ENCODE measurements at regions not wholly inside any gene's neighbourhood (a gene's known extent, or its start where the extent isn't known, plus 50 kb on each side); places are given as distances from the start of the nearest gene placed in this dataset.

DNA sequence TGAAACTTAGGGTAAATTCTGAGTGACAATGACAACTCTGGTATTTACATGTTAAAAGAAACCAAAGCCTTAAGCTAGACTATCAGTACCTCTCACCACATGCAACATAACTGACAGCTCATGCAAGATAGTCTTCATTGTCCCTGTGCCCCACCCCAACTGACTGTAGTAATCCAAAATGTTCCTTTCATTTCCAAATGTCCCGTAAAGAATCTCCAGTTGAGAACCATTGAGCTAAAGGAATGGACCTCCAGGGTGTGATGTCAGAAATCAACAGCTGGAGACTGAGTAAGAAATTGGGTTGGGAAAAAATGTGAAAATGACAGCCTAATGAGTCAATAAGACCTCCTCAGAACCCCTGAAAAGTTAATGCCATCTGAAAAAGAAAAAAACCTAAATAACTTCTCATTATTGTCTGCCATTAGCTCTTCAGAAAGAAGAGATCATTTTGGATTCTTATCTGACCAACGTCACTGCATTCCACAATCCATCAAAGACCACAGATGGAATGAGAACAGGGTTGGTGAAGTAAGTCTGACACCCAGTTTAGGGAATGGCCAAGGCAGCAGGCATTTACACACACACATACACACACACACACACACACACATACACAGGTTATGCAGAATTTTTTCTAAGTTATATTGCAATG is 51.7 kb upstream of the ACVR2A start:
- DNase-seq (ENCODE audit: low read depth in 4 of 4, low spot score in 1 of 4): no peak

DNA sequence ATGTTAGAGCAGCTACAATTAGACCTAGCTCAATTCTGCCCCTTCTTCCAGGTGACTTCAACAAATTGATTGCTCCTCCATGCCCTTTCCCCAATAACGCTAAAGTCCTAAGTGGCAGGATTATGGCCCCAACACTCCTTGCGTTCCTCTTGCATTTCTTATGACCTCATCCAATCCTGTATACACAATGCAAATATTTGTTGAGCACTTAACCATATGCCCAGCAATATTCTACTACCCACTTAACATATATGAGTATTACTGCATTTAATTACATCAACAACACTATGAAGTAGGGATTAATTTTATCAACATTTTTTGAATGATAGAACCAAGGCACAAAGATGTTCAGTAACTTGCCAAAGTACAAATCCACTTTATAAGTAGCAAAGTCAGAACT is 54.2 kb upstream of the ACVR2A start:
- DNase-seq (ENCODE audit: low read depth in 4 of 4, low spot score in 1 of 4): no peak

DNA sequence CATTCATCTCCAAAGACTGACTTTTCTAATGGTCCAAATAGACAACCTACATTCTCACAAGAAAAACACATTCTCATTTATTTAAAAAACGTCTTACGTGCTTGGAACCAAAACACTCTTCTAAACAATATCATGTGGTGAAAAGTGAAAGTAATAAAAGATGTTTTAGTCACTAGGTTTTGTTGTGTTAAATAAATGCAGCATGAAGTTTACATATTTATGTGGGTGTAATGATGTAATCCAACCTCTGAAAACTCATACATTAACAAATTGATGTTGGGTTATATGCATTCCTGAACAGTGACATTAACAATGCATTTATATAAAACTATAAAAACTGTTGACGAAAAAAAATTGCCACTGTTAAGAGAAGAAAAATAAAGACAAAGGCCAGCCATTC is 55.1 kb upstream of the ACVR2A start:
- no peak for DNase-seq (ENCODE audit: low read depth in 4 of 4, low spot score in 1 of 4)

DNA sequence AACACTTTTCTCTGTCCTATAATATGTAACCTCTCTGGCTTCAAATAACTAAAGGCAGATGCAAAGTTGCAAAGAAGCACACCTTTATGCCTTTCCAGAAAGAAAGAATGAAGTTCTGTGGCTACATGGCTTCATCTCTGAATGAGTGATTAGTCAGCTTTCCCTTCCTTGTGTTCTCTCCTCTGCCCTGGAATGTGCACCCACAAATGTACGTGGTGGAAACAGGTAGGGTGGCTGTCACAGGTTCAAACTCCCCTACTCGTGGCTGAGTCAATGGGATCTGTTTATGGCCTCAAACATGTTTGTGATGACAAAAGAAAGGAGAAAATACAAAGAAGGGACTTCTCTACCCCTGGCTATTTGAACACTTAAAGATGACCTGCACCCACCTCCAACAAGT is 55.5 kb upstream of the ACVR2A start:
- DNase-seq (ENCODE audit: low read depth in 4 of 4, low spot score in 1 of 4): no peak

DNA sequence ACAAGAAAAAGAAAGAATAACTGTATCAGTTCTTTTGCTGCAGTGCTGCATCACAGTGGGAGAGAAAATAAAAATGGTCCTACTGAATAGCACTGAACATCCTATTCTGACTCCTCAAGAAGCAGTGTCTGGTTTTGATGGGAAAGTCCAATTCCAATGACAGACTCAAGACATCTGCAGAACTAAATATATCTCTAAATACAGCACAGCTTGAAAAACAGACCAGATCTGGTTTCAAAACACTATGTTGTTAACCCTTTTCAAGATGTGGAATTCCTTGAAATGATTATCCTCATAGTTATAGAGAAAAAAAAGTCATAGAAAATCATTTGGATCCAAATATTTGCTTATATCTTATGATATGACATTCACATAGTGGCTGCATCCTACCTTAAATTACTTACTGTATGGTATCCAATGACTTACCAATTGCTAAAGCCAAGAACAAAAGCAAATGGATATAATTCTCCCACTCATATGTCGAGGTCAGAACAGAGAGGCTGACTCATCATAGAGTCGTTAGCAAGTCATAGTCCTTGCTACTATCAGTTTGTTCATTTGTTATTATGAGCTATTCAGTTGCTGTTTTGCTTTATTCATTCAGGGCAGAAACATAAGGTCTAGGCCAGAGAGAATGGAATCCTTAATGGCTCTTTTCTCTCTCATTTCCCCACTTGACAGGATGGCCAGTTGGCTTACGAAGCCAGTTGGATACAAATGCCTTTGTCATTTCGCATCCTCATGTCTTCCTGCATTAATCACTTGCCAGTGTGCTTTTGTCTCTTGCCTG is 62.5 kb upstream of the ACVR2A start:
- DNase-seq (ENCODE audit: low read depth in 4 of 4, low spot score in 1 of 4): no peak

DNA sequence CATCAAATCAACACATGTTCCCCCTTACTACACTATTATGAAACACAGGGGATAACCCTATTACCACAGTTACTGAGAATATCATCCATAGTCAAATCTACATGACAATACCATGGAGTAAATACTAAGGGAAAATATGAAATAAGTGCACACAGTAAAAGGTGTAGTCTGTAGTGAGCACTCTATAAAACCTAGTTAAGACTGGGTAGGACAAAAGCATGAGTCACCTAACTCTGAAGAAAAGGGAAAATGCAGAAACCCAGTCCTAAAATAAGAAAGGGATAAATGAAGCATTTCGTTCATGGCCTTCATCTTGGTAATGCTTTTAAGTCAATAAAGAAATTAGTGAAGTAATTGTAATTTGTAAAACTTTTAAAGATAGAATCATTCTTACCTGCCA is 65.4 kb upstream of the ACVR2A start:
- no peak for DNase-seq (ENCODE audit: low read depth in 4 of 4, low spot score in 1 of 4)

DNA sequence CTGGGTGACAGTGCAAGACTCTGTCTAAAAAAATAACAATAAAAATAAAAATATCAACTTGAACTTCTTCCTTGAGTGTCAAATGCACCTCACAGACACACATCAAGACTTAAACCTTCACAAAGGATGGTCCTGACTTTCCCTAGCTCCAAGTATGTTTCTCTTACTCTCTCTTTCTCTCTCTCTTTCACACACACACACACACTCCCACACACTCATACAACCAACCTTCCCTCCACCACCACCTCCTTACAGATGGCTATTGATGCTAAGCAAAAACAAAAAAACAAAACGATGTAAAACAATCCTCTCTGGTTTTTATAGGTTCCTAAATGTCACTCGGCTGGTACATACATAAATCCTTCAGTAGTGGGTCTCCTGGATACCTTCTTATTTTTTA is 67.4 kb upstream of the ACVR2A start:
- no peak for DNase-seq (ENCODE audit: low read depth in 4 of 4, low spot score in 1 of 4)

DNA sequence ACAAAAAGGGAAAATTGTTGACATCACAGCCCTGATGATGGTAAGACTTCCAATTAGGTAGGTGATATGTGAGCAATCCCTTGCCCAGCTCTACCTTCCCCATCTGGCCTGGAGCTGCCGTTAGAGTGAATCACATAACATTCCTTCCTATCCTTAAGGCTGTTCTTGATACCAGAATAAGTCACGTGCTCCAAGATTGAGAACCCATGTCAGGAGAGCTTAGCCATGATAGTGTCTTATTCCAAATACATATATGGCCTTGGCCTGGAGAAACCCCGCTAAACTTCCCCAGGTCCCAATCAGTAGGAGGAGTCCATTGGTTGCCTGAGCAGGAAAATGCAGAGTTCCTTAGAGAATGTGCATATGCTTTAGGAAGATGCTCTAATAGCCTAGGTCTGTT is 70.0 kb upstream of the ACVR2A start:
- DNase-seq (ENCODE audit: low read depth in 4 of 4, low spot score in 1 of 4): no peak

DNA sequence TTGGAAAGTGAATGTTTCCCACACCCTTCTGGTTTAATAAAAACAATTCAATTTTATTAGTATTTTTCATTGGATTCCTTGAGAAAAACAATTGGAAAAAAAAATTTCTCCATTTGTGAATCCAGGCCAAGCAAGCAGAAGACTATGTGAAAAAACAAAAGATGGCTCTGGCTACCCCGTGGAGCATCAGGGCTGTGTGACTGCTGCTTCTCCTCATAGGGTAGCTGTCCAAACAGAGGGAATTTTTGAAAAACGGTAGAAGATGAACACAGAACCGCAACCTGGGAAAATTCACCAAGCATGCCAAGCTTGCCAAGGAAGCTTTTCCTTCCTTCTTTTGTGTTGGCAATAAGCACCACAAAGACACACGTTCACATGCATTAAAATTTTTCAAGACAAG is 71.3 kb upstream of the ACVR2A start:
- no peak for DNase-seq (ENCODE audit: low read depth in 4 of 4, low spot score in 1 of 4)

DNA sequence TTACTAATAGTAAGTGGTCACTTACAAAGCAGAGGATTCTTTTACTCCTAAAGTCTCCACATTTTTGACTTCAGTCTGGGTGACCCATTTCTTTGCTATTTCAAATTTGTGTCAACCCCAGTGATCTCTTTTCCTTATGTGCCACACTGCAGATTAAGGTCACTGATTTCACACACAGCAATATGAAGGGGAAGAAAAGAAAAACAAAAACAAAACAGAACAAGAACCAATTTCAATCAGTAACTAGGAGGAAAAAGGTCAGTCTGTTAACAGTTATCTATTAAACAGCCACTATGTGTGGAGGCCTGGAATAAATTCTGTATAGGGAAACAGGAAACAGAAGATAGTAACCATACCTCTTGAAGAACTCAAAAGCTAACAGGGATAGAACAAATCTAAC is 72.0 kb upstream of the ACVR2A start:
- DNase-seq (ENCODE audit: low read depth in 4 of 4, low spot score in 1 of 4): no peak

DNA sequence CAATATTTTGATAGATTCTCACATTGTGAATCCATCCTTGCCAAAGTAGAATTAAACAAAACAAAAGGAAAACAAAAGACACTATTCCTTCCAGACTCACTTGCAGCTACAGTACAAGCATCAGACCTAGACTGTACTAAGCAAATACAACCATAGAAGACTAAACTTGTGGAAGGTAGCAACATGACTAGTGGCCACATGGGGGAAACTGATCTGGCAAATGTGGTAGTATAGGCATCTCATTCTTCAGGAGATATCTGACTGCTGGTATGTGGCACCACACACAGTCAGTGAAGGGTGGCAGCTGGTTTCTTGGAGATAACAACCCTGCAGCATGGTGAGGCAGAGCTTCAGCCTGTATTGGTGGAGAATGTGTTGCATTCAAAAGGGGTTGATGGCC is 81.0 kb upstream of the ACVR2A start:
- DNase-seq (ENCODE audit: low read depth in 4 of 4, low spot score in 1 of 4): no peak

DNA sequence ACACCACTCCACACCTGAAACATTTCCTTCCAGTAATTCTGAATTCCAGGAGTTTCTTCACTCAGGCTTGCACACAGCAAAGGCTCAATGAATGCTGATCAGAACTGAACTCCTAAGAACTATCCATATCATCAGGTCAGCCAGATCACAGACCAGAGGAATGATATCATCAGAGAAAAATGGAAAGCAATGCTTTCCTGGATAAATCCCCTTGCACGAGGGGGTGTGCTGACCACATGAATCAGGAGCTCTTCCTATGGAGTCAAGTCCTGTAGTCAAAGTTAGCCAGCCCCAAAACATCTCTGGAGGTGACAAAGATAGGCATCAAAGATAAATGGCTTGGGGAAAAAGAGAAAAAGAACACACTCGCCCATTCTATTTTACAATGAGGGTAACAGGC is 83.8 kb upstream of the ACVR2A start:
- no peak for DNase-seq (ENCODE audit: low read depth in 4 of 4, low spot score in 1 of 4)

DNA sequence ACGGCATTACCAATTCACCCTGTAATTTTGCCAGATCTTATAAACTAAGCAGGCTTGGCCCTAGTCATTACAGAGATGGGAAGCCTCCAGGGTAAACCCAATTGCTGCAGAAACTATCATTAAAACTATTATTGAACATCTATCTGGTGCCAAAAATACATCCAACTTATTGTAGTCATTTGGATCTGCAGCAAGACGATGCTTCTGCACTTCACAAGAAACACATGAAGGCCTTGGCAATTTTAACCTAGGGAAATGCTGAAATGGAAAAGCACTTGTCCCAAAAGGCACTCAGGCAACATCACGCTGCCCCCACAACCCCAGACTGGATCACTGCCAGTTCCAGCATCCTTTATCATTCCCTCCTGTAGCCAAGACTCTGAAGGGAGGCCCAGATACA is 85.3 kb upstream of the ACVR2A start:
- no peak for DNase-seq (ENCODE audit: low read depth in 4 of 4, low spot score in 1 of 4)

DNA sequence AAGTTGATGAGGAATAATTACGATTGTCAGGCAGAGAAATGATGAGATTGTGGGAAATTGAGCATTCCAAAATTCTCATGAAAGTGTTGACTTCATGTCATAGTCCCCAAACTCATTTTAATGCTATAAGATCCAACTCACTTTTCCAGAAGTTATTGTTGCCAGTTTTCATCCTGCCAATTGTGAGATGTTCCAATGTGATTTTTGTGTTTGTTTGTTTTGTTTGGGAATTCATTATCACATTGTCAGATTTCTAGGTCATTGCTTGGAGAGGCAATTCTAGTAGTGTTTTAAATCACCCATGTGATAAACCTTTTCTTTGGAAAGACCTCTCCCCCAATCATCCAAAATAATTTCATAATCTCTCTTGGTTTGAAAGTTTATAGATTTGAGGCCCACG is 86.0 kb upstream of the ACVR2A start:
- no peak for DNase-seq (ENCODE audit: low read depth in 4 of 4, low spot score in 1 of 4)

DNA sequence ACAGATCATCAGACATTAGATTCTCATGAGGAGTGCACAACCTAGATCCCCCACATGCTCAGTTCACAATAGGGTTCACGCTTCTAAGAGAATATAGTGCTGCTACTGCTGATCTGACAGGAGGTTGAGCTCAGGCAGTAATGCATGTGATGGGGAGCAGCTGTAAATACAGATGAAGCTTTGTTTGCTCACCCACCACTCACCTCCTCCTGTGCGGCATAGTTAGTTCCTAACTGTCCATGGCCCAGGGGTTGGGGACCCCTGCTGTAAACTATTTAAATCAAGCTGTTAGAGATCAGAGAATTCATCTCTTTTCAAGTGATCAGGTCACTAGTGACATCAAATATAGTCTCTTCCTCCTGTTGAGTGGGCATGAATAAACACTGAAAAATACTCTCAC is 88.8 kb upstream of the ACVR2A start:
- DNase-seq (ENCODE audit: low read depth in 4 of 4, low spot score in 1 of 4): no peak

DNA sequence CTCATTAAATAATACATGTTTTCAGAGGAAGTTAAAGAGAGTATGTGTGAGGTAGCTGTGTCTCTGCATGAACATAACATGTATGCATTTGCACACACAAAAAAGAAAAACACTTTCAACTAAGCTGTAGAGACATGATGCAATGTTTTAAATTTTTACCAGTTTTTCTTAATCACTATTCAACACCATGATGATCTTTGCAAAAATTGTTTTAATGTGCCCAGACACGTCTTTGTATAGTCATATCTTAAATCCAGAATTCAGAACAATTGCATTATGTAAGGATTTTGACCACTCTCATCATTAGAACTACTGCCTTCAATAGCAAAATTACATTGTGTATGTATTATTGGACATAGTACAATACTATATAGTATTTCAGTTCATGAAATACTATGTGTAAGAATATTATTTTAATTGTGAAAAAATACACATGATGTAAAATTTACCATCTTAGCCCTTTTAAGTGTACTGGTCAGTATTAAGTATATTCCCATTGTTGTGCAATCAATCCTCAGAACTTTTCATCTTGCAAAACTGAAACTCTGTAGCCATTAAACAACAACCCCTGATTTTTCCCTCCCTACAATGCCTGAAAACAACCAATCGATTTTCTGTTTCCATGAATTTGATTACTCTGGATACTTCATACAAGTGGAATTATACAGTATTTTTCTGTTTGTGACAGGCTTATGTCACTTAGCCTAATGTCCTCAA is 104.5 kb upstream of the ACVR2A start:
- no peak for DNase-seq (ENCODE audit: low read depth in 4 of 4, low spot score in 1 of 4)

DNA sequence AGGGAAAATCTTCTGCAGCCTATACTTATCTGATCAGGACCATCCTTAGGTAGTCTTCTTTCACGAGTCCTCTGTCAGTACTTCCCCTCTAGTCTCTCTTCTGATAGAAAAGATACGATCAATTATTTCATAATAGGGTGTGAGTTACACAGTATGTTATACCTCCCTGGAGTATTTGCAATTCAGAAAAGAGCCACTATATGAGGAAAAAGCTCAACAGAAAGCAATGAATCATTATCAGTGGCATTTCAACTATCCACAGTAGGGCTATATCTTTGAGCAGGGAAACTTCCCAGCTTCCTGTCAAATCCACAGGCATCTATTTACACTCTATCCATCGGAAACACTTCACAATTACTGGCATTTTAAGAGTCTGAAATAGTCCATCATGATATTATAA is 105.3 kb upstream of the ACVR2A start:
- DNase-seq (ENCODE audit: low read depth in 4 of 4, low spot score in 1 of 4): no peak

DNA sequence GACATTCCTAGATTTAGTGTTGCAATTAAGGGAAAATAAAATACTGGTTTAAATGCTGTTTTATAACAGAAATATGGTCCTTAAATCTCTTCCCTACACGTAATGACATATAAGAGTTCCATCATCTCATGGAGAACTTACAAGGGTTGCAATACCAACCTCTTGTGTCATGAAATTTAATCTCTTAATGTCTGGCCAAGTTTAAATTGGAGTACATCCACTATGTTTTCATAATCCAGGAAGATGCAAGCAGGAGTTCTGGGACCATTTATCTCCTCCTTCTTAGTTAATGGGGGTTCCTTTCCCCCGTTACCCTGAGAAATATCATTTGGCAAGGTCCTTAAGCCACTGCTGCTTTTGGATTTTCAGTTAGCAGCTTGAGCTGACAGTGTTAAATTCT is 126.0 kb upstream of the ACVR2A start:
- no peak for DNase-seq (ENCODE audit: low read depth in 4 of 4, low spot score in 1 of 4)

DNA sequence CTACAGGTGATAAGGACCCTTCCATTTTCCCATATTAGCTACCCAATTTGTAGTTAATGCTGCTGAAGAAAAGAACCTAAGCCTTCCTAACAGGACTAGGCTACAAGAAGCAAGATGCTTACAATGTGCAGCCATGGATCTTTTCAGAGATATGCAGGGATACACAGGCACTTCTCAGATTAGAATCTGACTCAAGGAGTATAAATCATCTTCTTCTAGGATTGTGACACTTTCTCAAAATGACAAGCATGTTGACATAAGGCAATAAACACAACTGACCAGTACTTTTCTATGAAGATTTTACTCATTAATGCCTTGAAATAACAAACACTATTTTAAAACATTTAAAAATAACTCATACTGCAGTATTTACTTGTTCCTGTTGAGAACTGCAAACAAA is 127.9 kb upstream of the ACVR2A start:
- no peak for DNase-seq (ENCODE audit: low read depth in 4 of 4, low spot score in 1 of 4)

DNA sequence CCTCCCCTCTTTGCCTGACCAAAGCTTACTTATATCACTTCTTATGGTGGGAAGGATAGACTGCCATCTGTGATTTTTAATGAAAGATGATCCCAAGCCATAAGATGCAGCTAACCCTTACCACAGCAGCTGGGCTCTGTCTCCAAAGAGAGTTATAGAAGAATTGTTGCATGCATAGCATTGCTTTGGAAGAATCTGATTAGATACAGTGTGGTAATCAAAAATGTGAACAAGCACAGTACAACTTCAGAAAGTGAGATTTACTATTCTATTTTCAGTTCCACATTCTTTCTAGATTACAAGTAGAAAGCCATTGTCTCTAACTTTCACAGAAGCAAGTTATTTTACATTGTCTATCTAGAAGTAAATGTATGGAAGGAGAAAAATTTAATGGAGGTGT is 129.0 kb upstream of the ACVR2A start:
- DNase-seq (ENCODE audit: low read depth in 4 of 4, low spot score in 1 of 4): no peak

DNA sequence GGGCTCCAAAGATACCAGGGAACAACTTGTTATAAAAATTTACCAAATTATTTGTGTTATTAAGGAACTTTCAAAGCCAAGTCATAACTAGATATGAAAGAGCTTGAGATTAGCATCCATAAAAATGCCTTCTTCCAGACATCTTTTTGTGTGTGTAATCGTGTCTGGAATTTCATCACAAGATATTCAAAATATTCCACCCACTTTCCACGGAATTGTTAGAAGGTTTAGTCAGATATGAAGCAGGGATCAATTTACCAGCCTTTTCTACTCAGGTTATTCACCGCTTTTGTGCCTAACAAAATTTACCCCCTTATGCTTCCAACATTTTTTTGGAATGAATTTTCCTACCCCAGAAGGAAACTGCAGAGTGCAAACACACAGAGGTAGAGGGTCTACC is 130.2 kb upstream of the ACVR2A start:
- DNase-seq (ENCODE audit: low read depth in 4 of 4, low spot score in 1 of 4): no peak

DNA sequence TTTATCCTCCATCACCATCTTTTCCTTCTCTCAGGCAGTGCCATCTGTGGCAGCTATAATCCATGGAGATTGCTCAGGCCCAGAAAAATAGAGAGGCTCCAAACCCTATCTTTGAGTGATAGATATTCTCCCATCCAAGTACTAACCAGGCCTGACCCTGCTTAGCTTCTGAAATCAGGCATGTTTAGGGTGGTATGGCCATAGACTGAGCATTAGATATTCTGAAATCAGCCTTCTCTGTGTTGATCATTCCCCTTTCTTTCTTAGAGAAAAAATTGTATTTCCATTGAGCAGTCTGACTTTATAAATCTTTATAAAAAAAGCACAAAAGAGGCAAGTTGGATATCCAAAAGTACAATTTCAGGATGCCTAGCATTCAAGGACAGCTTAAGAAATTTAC is 131.5 kb upstream of the ACVR2A start:
- no peak for DNase-seq (ENCODE audit: low read depth in 4 of 4, low spot score in 1 of 4)

DNA sequence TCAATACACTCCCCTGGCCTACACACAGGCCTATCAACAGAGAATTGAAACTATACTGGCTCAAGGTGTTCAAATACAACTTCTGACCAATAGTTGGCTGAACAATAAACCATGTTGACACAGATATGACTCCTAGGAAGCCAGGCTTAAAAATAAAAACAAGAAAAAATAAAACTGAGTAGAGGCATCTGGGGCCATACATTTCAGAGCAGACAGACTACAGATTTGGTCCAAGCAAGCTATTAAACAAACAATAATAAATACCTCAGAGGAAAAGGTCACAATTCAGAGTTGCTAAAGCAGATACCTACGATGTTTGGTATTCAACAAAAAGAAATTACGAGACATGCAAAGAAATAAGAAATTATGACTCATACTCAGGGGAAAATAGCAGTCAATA is 132.8 kb upstream of the ACVR2A start:
- DNase-seq (ENCODE audit: low read depth in 4 of 4, low spot score in 1 of 4): no peak

All from stimulated activated CD4-positive, alpha-beta T cell treated with anti-CD3 and anti-CD28 coated beads, Interleukin-1b, Interleukin-23, amount 100 ng/mL, for 24 hours (primary cell).